ENCODE measurements at regions not wholly inside any gene's neighbourhood (a gene's known extent, or its start where the extent isn't known, plus 50 kb on each side); places are given as distances from the start of the nearest gene placed in this dataset.

GRCh38 chr16:72665701-72666100, 382.2 kb downstream of the ZFHX3 start:
- TF ChIP-seq POLR2AphosphoS5 (IDR thresholded peaks at IDR 0.05) (no peak), CTCF (IDR thresholded peaks at IDR 0.05; ENCODE audit: poor library complexity, severe bottlenecking) (no peak), EP300 (conservative IDR thresholded peaks at IDR 0.05; ENCODE audit: poor library complexity, severe bottlenecking) (no peak)
